ENCODE measurements at regions not wholly inside any gene's neighbourhood (a gene's known extent, or its start where the extent isn't known, plus 50 kb on each side); places are given as distances from the start of the nearest gene placed in this dataset.

- WGBS, 2 donors, result 85 to 89% methylated on average over 8 of the region's 8 CpGs
- H3K9me3 ChIP-seq (ENCODE audit: control insufficient read depth in 2 of 2, insufficient read depth in 1 of 2, low read depth in 1 of 2, low read length in 1 of 2), result no peaks in the 10 kb centered on the region
Observed at GRCh38 chr2:191782351-191782750, 64.5 kb downstream of the CAVIN2 start.

GRCh38 chr2:191783416-191783815 lies 63.5 kb downstream of the CAVIN2 start:
- H3K27me3 ChIP-seq (ENCODE audit: control insufficient read depth in 1 of 2, insufficient read depth in 2 of 2, low read length in 2 of 2), result no peaks in the 10 kb centered on the region
- no peaks in the 10 kb centered on the region for H3K9me3 ChIP-seq (ENCODE audit: control insufficient read depth in 2 of 2, insufficient read depth in 1 of 2, low read depth in 1 of 2, low read length in 1 of 2)
- H3K4me1 ChIP-seq (ENCODE audit: control insufficient read depth in 2 of 2, insufficient read depth in 2 of 2, low read length in 1 of 2), result no peaks in the 10 kb centered on the region
- H3K4me3 ChIP-seq (ENCODE audit: low read depth in 1 of 2, low read length in 2 of 2), result no peak overlapping the region
- H3K27ac ChIP-seq (ENCODE audit: low read depth in 2 of 2, low read length in 1 of 2), result no peak overlapping the region
- H3K36me3 ChIP-seq (ENCODE audit: control insufficient read depth in 2 of 2, insufficient read depth in 2 of 2, low read length in 1 of 2), result no peaks in the 10 kb centered on the region

More at GRCh38 chr2:191782351-191782750, 64.5 kb downstream of the CAVIN2 start:
- Histone ChIP-seq H3K27ac (ENCODE audit: low read depth in 2 of 2, low read length in 1 of 2) (no peak overlapping the region), H3K27me3 (ENCODE audit: control insufficient read depth in 1 of 2, insufficient read depth in 2 of 2, low read length in 2 of 2) (no peaks in the 10 kb centered on the region), H3K36me3 (ENCODE audit: control insufficient read depth in 2 of 2, insufficient read depth in 2 of 2, low read length in 1 of 2) (no peaks in the 10 kb centered on the region), H3K4me3 (ENCODE audit: low read depth in 1 of 2, low read length in 2 of 2) (no peak overlapping the region), H3K4me1 (ENCODE audit: control insufficient read depth in 2 of 2, insufficient read depth in 2 of 2, low read length in 1 of 2) (no peaks in the 10 kb centered on the region)
